Muscle layer of colon (tissue), 2 donors: ENCODE measurements at regions not wholly inside any gene's neighbourhood (a gene's known extent, or its start where the extent isn't known, plus 50 kb on each side); places are given as distances from the start of the nearest gene placed in this dataset.

Experiments used
- H3K27ac ChIP-seq: one replicate; pipeline ENCODE4 v1.7.0; 2013; ENCODE audit warnings: low read depth, mild to moderate bottlenecking, low read length, moderate library complexity
- H3K27me3 ChIP-seq, 2 donors: one replicate each; pipeline ENCODE4 v1.7.0; 2013; ENCODE audit warnings: low read length in 2 of 2, mild to moderate bottlenecking in 2 of 2; ENCODE audit not compliant: insufficient read depth in 2 of 2, control insufficient read depth in 1 of 2
- H3K36me3 ChIP-seq: one replicate; pipeline ENCODE4 v1.7.0; 2013; ENCODE audit warnings: mild to moderate bottlenecking, low read length; ENCODE audit not compliant: insufficient read depth
- H3K4me1 ChIP-seq: one replicate; pipeline ENCODE4 v1.7.0; 2013; ENCODE audit warnings: mild to moderate bottlenecking, low read length; ENCODE audit not compliant: insufficient read depth
- H3K4me3 ChIP-seq, 2 donors: one replicate each; pipeline ENCODE4 v1.7.0; 2013; ENCODE audit warnings: low read length in 2 of 2, low read depth in 1 of 2, mild to moderate bottlenecking in 1 of 2, moderate library complexity in 1 of 2
- H3K9ac ChIP-seq: one replicate; pipeline ENCODE4 v1.7.0; 2013; ENCODE audit warnings: low read length
- H3K9me3 ChIP-seq: one replicate; pipeline ENCODE4 v1.7.0; 2013; ENCODE audit warnings: mild to moderate bottlenecking, low read length
- donor health status: abdominal sarcoma.
- donor health status: Adenocarcinoma of cecum.

- H3K4me3 ChIP-seq: no peak overlapping the region
- no peak overlapping the region for H3K9ac ChIP-seq
- no peaks in the 10 kb centered on the region for H3K27me3 ChIP-seq
- H3K4me1 ChIP-seq: no peaks in the 10 kb centered on the region
- no peak overlapping the region for H3K27ac ChIP-seq
- no peaks in the 10 kb centered on the region for H3K9me3 ChIP-seq
- no peaks in the 10 kb centered on the region for H3K36me3 ChIP-seq
These were observed 206.2 kb upstream of the IRX5 start for GRCh38 chr16:54724346-54724925.

- Histone ChIP-seq H3K4me1 (no peaks in the 10 kb centered on the region), H3K4me3 (no peak overlapping the region), H3K36me3 (no peaks in the 10 kb centered on the region), H3K9me3 (no peaks in the 10 kb centered on the region), H3K27ac (no peak overlapping the region), H3K9ac (no peak overlapping the region), H3K27me3 (no peaks in the 10 kb centered on the region)
These were observed 208.4 kb upstream of the IRX5 start for GRCh38 chr16:54722210-54722676.

- H3K4me3 ChIP-seq: no peak overlapping the region
- no peak overlapping the region for H3K27ac ChIP-seq
These were observed 210.4 kb upstream of the IRX5 start for GRCh38 chr16:54720259-54720658.

GRCh38 chr16:54719624-54720023 is 211.0 kb upstream of the IRX5 start:
- Histone ChIP-seq H3K9me3 (no peaks in the 10 kb centered on the region), H3K9ac (no peak overlapping the region), H3K4me3 (no peak overlapping the region), H3K27ac (no peak overlapping the region), H3K4me1 (no peaks in the 10 kb centered on the region), H3K36me3 (no peaks in the 10 kb centered on the region), H3K27me3 (no peaks in the 10 kb centered on the region)

More at GRCh38 chr16:54720259-54720658, 210.4 kb upstream of the IRX5 start:
- no peak overlapping the region for H3K9ac ChIP-seq
- H3K36me3 ChIP-seq: no peaks in the 10 kb centered on the region
- H3K9me3 ChIP-seq: no peaks in the 10 kb centered on the region
- no peaks in the 10 kb centered on the region for H3K4me1 ChIP-seq
- no peaks in the 10 kb centered on the region for H3K27me3 ChIP-seq

GRCh38 chr16:54718376-54718775 is 212.3 kb upstream of the IRX5 start:
- Histone ChIP-seq H3K27ac (no peak overlapping the region), H3K4me3 (no peak overlapping the region), H3K27me3 (no peaks in the 10 kb centered on the region), H3K4me1 (no peaks in the 10 kb centered on the region), H3K36me3 (no peaks in the 10 kb centered on the region), H3K9ac (no peak overlapping the region), H3K9me3 (no peaks in the 10 kb centered on the region)

- H3K4me1 ChIP-seq: no peaks in the 10 kb centered on the region
- no peak overlapping the region for H3K27ac ChIP-seq
- H3K4me3 ChIP-seq: no peak overlapping the region
- H3K27me3 ChIP-seq: no peaks in the 10 kb centered on the region
- H3K9ac ChIP-seq: no peak overlapping the region
- no peaks in the 10 kb centered on the region for H3K36me3 ChIP-seq
- no peaks in the 10 kb centered on the region for H3K9me3 ChIP-seq
These were observed 215.7 kb upstream of the IRX5 start for GRCh38 chr16:54715011-54715410.

- Histone ChIP-seq H3K36me3 (no peaks in the 10 kb centered on the region), H3K4me1 (no peaks in the 10 kb centered on the region), H3K4me3 (no peak overlapping the region), H3K9ac (no peak overlapping the region), H3K9me3 (no peaks in the 10 kb centered on the region), H3K27me3 (no peaks in the 10 kb centered on the region), H3K27ac (no peak overlapping the region)
These were observed 217.8 kb upstream of the IRX5 start for GRCh38 chr16:54712866-54713265.

GRCh38 chr16:54707813-54708212 is 222.9 kb upstream of the IRX5 start:
- no peaks in the 10 kb centered on the region for H3K9me3 ChIP-seq
- no peaks in the 10 kb centered on the region for H3K36me3 ChIP-seq
- H3K9ac ChIP-seq: no peak overlapping the region
- no peaks in the 10 kb centered on the region for H3K4me1 ChIP-seq
- H3K27me3 ChIP-seq: no peaks in the 10 kb centered on the region
- no peak overlapping the region for H3K4me3 ChIP-seq
- no peak overlapping the region for H3K27ac ChIP-seq

GRCh38 chr16:54706406-54706805 is 224.3 kb upstream of the IRX5 start:
- no peak overlapping the region for H3K9ac ChIP-seq
- no peaks in the 10 kb centered on the region for H3K9me3 ChIP-seq
- H3K4me1 ChIP-seq: no peaks in the 10 kb centered on the region
- H3K27ac ChIP-seq: no peak overlapping the region
- H3K4me3 ChIP-seq: no peak overlapping the region
- H3K36me3 ChIP-seq: no peaks in the 10 kb centered on the region
- H3K27me3 ChIP-seq: no peaks in the 10 kb centered on the region

GRCh38 chr16:54703339-54703738 is 227.3 kb upstream of the IRX5 start:
- H3K4me3 ChIP-seq: no peak overlapping the region
- H3K9me3 ChIP-seq: no peaks in the 10 kb centered on the region
- H3K4me1 ChIP-seq: no peaks in the 10 kb centered on the region
- H3K27me3 ChIP-seq: no peaks in the 10 kb centered on the region
- no peaks in the 10 kb centered on the region for H3K36me3 ChIP-seq
- no peak overlapping the region for H3K27ac ChIP-seq
- H3K9ac ChIP-seq: no peak overlapping the region

GRCh38 chr16:54699656-54700055 is 231.0 kb upstream of the IRX5 start:
- H3K27me3 ChIP-seq: no peaks in the 10 kb centered on the region
- H3K36me3 ChIP-seq: no peaks in the 10 kb centered on the region
- no peak overlapping the region for H3K4me3 ChIP-seq
- no peaks in the 10 kb centered on the region for H3K9me3 ChIP-seq
- H3K4me1 ChIP-seq: no peaks in the 10 kb centered on the region
- no peak overlapping the region for H3K9ac ChIP-seq
- no peak overlapping the region for H3K27ac ChIP-seq

- Histone ChIP-seq H3K36me3 (no peaks in the 10 kb centered on the region), H3K9ac (no peak overlapping the region), H3K4me1 (no peaks in the 10 kb centered on the region), H3K27ac (no peak overlapping the region), H3K9me3 (peaks cover 4% of the 10 kb centered on the region), H3K4me3 (no peak overlapping the region), H3K27me3 (no peaks in the 10 kb centered on the region)
These were observed 233.0 kb upstream of the IRX5 start for GRCh38 chr16:54697677-54698076.
